Neural cell (in vitro differentiated cells): ENCODE measurements at regions not wholly inside any gene's neighbourhood (a gene's known extent, or its start where the extent isn't known, plus 50 kb on each side); places are given as distances from the start of the nearest gene placed in this dataset.

ENCODE experiments used
- EZH2 ChIP-seq: fragments of 200-600, 300-800 bp; shearing (Covaris generic), sonication (generic); IDR thresholded peaks from 2 replicates; pipeline ENCODE4 v1.6.1; 2014; ENCODE audit warnings: antibody characterized with exemption, low read length, borderline replicate concordance, mild to moderate bottlenecking; ENCODE audit not compliant: insufficient read depth, poor library complexity, severe bottlenecking
- MXI1 ChIP-seq: fragments of 450-650 bp; conservative IDR thresholded peaks from 2 replicates; pipeline ENCODE4 v1.6.1; 2014; ENCODE audit warnings: antibody characterized with exemption, mild to moderate bottlenecking; ENCODE audit not compliant: poor library complexity, severe bottlenecking
- POLR2AphosphoS5 ChIP-seq: IDR thresholded peaks from 2 replicates; pipeline ENCODE4 v1.6.1; 2012
- TAF1 ChIP-seq: IDR thresholded peaks from 2 replicates; pipeline ENCODE4 v1.6.1; 2012; ENCODE audit warnings: low read depth
- TF ChIP-seq, protein P1 (sequence below): fragments of 450-650 bp; IDR thresholded peaks from 2 replicates; pipeline ENCODE4 v1.5.1; 2014; ENCODE audit warnings: antibody characterized with exemption, mild to moderate bottlenecking, moderate library complexity; ENCODE audit not compliant: poor library complexity, severe bottlenecking

DNA sequence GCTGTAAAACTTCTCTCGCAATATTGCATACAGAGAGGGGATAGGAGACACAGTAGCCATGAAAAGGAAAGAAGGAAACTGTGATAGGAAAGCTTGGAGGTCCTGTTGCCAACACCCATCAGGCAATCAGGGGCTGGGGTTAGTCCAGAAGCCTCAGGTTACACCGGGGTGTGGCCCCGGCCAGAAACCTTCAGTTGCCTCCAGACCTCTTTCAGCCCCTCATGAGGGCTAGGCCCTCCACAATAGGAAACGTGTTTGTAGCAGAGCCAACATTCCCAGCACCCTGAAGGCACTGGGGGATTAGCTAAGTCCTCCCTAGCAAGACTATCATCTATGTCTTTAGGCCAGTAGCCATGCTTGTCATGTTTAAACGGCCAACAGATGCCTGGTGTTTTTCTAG is 1048.0 kb upstream of the CNTN5 start:
- TF ChIP-seq, protein P1, sequence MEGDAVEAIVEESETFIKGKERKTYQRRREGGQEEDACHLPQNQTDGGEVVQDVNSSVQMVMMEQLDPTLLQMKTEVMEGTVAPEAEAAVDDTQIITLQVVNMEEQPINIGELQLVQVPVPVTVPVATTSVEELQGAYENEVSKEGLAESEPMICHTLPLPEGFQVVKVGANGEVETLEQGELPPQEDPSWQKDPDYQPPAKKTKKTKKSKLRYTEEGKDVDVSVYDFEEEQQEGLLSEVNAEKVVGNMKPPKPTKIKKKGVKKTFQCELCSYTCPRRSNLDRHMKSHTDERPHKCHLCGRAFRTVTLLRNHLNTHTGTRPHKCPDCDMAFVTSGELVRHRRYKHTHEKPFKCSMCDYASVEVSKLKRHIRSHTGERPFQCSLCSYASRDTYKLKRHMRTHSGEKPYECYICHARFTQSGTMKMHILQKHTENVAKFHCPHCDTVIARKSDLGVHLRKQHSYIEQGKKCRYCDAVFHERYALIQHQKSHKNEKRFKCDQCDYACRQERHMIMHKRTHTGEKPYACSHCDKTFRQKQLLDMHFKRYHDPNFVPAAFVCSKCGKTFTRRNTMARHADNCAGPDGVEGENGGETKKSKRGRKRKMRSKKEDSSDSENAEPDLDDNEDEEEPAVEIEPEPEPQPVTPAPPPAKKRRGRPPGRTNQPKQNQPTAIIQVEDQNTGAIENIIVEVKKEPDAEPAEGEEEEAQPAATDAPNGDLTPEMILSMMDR: no peak
- TF ChIP-seq POLR2AphosphoS5 (no peak), TAF1 (no peak), MXI1 (no peak), EZH2 (no peak)
